HG02852 (cell line): ENCODE measurements at regions not wholly inside any gene's neighbourhood (a gene's known extent, or its start where the extent isn't known, plus 50 kb on each side); places are given as distances from the start of the nearest gene placed in this dataset.

Experiments used
- ATAC-seq: cut with Tn5 transposase; IDR thresholded peaks from one replicate; pipeline ENCODE4 v1.9.1; 2021; ENCODE audit warnings: mild to moderate bottlenecking, moderate library complexity; ENCODE audit not compliant: unreplicated experiment

DNA sequence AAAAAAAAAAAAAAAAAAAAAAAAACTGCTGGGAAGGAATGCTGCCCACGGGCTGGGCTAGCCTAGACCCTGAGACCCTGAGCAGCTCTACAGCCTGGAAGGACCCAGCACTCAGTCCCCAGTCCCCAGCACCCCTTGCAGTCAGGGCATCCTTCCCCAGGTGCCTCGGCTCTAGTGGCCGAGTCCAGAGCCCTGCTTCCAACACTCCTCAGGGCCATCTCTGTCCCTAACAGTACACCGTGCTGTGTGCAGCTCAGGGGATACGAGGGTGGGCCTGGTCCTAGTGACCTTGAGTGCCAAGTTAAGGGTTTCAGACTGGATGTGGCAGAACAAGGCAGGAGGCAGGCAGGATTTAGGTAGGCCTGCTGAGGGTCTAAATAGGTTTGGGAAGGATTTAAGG is 50.2 kb upstream of the LRP8 start:
- ATAC-seq, result no peak

DNA sequence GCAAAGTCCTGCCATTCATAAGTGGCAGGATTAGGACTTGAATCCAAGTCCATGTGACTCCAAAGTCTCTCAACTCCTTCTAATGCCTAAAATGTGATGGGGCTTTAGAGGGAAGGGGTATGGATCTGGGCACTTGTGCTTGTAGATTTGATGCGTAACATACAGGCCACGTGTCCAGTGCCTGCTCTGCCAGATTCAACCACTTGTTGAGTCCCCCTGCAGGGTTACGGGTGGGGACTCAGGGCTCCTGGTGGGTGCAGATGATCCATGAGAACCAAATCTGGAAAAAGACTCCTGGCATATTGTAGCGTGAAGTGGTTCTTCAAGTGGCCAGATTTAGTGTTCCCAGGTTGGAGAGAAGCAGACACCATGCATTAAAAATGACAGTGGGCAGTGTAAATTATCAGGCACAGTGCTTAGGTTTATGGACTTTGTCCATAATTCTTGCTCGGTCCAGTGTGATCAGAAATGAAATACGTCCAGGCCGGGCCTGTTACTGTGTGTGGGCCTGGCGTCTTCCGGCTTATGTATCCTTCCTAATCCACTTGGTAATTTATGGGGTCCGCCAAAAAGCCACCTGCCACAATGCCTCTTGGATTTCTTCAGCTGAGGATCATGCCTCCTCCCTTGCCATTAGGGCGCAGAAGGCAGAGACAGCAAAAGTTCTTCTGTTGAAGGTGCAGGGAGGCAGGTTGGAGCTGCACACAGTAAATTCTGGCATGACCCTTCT is 51.2 kb upstream of the LRP8 start:
- no peak for ATAC-seq

DNA sequence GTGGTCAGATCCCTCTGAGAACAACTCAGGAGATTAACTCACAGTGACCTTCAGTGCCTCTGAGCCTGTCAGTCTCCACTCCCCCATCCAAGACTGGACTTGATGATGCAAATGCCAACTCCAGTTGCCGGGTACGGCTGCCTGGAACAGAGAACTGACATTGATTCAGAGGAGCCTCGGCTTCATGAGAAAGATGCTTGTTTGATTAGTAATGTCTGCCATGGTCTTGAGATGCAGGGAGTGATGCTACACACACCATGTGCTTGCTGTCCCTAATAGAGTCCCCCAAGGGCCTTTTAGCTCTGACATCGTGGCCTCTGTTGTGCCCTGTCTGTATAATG is 51.8 kb upstream of the LRP8 start:
- no peak for ATAC-seq

DNA sequence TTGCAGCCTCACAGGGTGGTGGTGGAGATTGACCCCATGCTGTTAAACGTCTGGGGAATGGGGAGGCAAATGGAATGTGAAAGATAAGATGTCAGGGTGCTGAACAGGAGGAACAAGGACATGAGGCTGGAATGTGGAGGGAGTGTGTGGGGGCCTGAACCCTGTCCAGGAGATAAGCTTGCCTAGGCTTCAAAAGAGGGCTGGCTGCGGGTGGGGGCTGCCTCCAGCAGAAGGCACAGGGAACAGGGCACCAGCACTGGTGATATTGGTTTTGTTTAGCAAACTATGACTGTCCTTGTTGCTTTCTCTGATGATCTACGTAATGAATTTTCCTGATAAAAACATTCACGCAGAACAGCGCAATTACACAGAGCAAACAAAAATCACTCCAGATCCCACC is 52.4 kb upstream of the LRP8 start:
- ATAC-seq, result no peak

DNA sequence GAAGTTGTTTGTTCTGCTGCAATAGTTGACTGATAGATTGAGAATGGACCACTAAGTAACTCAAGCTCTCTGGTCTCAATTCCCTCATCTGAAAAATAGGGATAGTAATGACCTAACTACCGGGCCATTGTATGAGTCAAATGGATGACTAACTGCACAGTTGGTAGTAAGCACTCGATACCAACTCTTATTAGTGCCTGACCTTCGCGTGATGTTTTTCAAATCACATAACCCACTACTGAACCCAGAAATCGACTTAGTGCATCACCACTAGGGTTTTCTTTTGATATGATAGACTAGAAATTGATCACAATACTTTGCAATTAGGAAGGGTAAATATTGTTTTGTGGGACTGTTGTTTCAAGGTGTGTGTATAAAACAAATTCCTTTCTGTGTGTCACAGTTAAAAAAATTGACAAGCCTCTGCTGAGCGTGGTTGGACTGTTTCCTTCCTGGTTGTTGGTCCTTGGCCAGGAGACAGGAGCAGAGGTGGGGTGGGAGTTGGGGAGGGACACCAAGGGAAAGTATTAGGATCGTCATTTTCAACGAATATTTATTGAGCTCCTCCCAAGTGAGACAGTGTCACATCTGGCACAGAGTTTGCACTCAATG is 54.0 kb upstream of the LRP8 start:
- no peak for ATAC-seq

DNA sequence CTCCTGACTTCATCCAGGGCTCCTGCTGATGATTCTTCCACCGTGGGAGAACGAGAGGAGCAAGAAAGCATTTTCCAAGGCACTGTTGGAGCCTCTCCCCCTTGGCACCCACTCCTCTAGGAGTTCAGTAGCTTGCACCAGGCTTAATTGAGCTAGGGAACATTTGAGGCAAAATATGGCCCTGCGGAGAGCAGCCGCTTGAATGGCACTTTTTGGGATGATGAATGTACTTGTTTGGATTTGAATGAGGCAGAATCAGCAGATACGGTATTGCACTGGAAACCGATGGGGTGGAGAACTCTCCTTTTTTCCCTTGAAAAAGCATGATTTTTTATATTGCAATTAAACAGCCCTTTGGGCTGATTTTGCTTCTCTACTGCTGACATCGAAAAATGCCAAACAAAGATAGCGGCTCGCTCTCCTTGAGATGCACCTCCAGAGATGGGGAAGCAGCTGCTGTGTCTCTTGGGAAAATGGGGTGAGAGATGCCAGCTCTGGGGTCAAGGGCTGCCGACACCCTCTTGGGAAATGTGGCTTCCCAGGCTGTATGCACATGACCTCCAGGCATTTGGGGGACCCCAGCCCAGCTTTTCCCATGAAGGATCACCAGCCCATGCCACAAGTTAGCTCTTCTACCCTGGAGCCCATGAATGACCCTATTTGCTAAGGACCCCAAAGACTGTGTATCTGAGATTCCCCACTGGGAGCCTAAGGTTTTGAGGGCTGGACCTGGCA is 55.4 kb upstream of the LRP8 start:
- no peak for ATAC-seq

DNA sequence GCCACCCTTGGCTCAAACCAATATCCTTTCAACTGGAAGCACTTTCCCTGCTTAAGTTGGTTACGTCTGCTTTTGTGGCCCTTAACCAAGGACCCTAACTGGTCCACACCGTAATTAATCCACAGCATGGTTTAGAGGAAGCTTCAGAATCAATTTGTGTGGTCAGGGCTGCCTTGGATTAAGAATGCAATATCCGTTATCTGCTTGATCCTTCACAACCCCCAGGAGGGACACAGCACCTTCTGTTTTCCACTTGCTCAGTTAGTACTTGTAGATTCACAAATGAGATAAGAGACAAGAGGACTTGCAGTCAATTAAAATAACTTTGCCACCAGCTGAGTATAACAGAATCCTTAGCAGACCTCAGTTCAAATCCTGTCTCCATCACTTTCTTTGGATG is 56.9 kb upstream of the LRP8 start:
- ATAC-seq, result no peak

DNA sequence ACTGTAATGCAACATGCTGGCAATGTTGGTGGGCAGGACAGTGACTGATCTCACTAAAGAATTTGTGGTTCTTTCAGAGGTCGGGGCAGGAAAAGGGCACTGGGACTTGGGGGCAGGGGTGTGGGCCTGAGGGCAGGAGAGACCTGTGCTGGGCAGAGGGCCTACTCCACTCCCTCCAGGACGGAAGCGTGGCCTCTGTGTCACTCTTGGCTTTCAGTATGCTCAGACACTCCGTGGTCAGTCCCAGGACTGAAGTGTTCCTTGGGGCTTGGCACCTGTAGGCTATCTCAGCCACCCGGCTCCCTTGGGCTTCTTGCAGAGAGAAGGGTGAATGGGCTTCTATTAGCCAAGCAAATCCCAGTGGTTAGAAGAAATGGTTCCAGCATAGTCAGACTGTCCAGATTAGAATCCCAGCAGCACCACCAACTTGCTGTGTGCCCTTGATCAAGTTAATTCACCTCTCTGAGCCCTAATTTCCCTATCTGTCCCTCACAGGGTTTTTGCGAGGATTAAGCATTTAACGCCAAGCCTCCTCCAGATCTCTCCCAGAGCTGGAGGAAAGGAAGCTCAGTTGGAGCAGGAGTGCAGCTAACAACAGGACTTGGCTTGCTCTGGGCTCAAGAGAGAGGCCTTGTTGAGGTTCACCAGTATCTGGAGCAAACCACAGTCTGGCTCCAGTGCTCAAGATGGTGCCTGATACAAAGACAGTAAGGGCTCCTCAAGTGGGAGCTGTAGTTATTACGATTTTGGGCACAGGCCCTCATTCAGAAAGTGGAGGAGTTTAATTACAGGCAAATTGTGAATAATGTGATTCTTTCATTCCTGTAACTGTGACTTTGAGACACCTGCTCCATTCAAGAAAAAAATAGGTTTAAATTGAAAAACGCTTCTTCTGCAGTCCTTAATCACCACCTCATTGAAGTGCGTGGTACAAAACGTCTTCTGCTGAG is 57.7 kb upstream of the LRP8 start:
- no peak for ATAC-seq

DNA sequence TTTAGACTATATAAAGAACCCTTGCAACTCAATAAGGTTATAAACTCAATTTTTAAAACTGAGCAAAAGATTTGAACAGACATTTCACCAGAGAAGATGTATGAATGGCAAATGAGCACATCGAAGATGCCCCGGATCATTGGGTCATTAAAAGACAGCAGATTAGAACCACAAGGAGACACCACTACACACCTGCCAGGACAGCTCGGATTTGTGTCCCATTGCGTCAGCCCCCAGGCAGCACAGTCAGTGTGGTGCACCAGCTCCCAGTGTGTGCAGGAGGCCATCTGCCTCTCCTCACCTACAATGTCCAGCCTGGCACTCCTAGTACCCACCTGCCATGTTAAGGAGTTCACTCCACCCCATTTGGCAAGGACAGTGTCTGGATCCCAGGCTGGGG is 61.1 kb upstream of the LRP8 start:
- no peak for ATAC-seq

DNA sequence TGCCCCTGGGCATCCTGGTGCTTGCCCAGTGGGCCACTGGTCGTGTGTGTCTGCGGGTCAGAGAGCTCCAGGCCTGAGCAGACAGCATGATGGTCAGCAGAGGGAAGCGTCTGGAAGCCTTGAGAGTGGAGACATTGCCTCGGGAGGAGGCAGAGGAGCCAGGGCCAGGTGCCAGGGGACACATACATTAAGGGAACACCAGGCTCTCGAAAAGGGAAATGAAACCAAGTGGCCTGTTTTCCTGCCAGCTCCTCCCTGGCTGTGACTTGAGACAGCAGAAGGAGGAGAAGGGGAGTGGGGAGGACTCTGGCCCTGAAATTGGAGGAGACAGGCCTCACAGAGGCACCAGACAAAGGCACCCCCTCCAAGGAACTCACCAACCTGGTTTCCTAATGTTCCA is 62.4 kb upstream of the LRP8 start:
- no peak for ATAC-seq

DNA sequence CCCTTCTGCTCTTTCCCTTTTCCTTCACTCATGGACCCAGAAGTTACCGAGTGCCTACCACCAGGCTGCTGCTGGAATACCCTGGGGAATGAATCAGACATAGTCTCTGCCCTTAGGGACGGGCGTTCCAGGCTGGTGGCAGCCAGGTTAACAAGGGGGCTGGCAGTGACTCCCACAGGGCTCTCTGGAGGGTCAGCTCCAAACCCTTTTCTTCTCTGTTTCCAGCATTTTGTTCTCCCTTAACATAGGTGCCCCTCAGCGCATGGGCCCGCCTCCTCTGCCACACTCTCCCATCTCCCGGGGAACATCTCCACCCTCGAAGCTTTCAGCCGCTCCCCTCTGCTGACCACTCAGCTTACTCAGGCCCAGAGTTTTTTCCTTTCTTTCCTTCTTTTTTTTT is 62.9 kb upstream of the LRP8 start:
- no peak for ATAC-seq

DNA sequence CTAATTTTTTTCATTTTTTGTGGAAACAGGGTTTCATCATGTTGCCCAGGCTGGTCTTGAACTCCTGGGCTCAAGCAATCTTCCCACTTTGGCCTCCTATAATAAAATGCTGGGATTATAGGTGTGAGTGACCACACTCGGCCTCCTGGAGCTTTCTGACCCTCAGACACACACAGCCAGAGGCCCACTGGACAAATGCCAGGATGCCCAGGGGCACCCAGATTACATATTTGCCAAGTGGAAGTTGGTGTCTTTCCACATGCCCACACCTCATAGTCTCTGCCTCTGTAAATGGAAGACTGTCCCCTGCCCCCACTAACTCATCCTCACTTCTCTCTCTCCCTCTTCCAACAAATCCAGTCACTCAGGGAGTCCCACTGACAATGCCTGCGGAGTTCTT is 63.4 kb upstream of the LRP8 start:
- ATAC-seq, result no peak

DNA sequence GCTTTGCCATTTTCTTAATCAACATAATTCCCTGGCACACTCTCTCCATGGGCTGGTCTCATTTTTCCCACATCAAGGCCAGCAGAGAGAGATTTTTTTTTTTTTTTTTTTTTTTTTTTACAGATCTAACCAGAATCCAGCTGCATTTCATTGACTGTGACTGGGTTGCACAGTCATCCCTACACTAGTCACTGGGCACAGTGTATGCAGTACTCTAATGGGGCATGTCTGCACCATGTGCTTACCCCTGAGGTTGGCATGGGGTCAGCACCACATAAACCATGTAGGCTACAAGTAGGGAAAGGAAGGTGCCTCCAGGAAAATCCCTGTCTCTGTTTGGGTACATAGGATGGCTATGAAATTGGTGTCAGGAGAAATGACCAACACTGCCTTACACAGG is 64.1 kb upstream of the LRP8 start:
- no peak for ATAC-seq

DNA sequence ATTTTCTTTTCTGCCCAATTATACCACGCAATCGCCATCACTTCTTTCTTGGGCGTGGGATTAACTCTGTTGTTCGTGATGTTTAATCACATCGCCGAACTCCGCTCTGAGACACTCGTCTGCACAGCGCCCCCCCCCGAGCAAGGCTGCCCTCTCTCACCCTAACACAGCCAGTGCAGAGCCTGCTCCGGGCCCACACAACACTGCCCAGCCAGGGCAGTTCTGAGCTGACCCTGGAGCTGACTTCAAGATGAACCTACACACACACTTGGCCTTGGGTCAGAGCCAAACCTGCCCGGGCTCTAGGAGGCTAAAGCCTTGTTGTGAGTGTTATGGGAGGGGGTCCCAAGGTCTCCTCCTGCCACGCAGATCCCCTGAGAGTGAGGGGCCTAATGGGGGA is 64.6 kb upstream of the LRP8 start:
- ATAC-seq, result no peak

DNA sequence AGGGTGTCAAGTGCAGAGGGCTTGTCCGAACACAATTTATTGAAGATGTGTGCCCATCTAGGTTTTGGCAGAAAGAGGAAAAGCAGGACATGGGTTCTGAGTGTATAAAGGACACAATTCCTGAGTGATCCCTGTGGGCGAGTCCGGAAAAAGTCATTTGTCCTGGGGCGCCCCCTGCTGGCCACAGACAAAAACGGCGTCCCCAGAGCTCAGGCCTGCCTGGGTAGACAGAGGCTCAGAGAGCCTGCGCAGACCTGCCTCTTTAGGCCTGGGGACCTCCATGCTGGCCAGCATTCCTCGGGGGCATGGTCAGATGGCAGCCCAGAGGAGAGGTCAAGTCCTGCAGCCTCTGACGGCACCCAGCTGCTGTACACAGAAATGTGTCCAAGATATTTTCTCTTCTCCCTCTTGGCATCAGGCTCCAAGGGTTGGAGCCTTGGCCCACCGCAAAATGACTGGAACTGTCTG is 65.5 kb upstream of the LRP8 start:
- ATAC-seq, result peak; percentile 60

DNA sequence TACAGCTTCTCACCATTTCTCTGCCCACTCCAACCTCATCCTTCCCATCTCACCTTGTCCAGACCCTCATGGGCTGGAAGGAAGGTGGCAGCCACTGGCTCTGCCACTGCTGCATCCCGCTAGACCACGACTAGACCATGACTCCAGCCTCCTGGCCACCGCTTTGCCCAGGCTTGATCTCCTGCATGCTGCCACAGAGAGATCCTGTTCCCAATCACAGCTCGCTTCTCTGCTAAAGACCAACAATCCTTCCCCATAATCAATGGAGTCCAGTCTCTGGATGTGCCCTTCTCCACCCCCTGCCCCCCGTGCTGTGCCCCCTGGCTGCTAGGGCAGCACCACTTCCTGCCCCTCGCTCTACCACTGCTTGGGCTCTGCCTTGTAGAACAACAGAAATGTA is 64.9 kb upstream of the DMRTB1 start:
- ATAC-seq, result no peak

DNA sequence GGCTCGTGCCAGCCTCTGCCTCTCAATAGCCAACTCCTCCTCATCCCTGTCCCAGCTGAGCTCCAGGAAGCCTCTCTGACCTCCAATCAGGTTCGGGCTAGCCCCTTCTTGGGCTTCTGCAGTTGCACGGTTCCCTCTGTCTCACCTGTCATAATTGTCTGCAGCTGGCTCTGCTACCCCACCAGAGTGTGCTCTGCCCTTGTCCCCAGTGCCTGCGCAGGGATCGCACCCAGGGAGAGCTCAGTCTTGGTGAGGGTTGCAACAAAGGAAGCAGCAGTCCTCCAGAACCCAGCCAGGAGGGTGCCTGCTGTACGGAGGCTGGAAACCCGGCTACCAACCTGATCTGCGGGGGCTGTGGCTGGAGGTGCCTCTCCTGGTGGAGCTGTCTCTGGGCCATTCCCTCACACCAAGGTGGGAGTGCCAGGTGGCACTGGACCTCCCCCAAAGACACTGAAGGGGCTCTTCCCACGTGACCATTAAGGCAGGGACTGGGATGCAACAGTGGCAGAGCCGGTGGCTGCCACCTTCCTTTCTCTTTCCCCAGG is 63.5 kb upstream of the DMRTB1 start:
- ATAC-seq, result no peak

DNA sequence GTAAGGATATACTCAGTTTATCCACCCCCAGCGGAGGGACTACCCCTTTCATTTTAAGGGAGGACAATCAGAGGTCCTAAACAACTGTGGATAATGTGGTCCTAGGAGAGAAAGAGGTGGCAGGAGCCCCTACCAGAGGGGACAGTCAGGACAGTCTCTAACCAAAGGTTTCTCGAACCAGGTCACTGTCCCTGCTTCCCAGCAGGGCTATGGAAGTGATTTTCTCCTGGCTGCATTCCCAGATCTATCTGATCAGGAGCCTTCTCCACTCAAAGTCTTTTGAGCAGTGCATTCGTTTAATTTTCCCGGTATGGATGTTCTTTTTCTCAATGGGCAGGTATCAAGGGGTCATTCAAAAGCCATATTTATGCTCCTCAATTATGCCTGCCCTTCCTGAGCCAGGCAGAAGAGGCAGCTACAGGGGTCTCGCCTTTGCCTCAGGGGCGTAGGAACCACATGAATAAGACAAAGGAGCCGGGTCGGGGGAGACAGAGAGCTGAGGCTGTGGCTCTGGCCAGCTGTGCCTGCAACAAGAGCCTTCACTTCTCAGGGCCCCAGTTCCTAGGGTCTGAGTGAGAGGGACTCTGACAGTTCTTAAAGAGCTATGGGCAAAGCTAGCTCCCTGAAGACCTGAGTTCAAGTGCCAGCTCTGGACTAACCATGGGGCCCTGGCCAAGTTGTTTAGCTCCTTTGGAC is 62.5 kb upstream of the DMRTB1 start:
- ATAC-seq, result no peak

DNA sequence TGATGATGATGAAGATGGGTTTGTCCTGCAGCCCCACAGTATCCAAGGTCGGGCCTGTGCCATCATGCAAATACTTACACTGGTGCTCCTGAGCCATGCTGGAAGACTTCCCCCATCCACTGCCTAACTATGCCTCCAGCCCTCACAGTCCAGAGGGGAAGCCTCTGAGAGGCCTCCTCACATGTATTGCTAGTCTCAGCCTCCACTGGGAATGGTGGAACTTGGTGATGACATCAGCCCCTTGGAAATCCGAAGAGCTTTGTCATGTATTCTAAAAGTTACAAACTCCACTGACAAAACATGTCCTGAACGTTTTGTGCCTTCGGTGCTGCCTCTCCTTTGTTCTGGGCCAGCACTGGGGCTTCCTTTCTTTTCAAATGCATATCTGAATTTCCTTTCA is 61.1 kb upstream of the DMRTB1 start:
- ATAC-seq, result no peak

DNA sequence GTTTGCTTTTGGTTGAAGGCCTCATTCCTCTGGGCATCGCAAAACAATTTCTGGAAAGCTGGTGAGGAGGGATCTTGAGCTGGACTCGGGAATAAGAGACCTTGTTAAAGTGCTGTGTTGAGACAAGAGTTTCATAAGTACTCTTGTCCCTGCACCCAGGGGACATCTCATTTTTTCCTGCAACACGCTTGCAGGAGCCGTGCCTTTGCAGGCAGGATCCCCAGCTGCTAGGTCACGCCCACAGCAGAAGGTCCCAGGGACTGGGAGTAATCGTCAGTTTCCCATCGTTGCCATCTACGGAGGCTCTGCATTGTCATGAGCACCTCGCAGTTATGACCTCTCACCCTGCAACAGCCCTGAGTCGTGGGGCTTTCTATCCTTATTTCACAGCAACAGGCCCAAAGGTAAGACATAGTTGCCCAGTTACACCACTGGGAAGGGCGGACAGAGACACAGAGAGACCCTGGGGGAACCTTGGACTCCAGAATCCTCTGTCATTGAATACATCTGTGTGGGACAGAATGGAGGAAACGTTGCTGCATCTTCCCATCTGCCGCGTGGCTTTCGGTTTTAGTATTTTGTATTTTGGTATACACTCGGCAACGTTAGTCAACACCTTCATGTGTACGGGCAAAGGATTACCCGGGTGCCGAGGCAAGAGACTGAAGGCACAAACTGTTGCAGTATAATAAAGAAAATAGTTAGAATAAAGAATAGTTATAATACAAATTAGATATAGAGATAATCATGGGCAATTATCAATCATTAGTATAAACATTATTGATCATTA is 60.4 kb upstream of the DMRTB1 start:
- no peak for ATAC-seq
